ENCODE measurements at regions not wholly inside any gene's neighbourhood (a gene's known extent, or its start where the extent isn't known, plus 50 kb on each side); places are given as distances from the start of the nearest gene placed in this dataset.

GRCh38 chr2:64222351-64222750 lies 78.1 kb upstream of the PELI1 start:
- DNase-seq = no peak

GRCh38 chr2:64223055-64223454 lies 78.8 kb upstream of the PELI1 start:
- DNase-seq = no peak

- DNase-seq = no peak
Observed at GRCh38 chr2:64225491-64225890, 81.3 kb upstream of the PELI1 start.

GRCh38 chr2:64226611-64227010 lies 82.4 kb upstream of the PELI1 start:
- DNase-seq = no peak

GRCh38 chr2:64227603-64228125 lies 83.4 kb upstream of the PELI1 start:
- DNase-seq = no peak

GRCh38 chr2:64228126-64228678 lies 84.0 kb upstream of the PELI1 start:
- peak; percentile 84 for DNase-seq

- DNase-seq = no peak
Observed at GRCh38 chr2:64228918-64229317, 84.7 kb upstream of the PELI1 start.

- no peak for DNase-seq
Observed at GRCh38 chr2:64230540-64230939, 86.3 kb upstream of the PELI1 start.

GRCh38 chr2:64232266-64232665 lies 88.0 kb upstream of the PELI1 start:
- no peak for DNase-seq

- no peak for DNase-seq
Observed at GRCh38 chr2:64233376-64233922, 89.2 kb upstream of the PELI1 start.

GRCh38 chr2:64234150-64234549 lies 89.9 kb upstream of the PELI1 start:
- DNase-seq = no peak

- DNase-seq = no peak
Observed at GRCh38 chr2:64234785-64235184, 90.6 kb upstream of the PELI1 start.

GRCh38 chr2:64237266-64237665 lies 93.0 kb upstream of the PELI1 start:
- no peak for DNase-seq

- DNase-seq = no peak
Observed at GRCh38 chr2:64238799-64239198, 94.6 kb upstream of the PELI1 start.

GRCh38 chr2:64243081-64244036 lies 99.1 kb upstream of the PELI1 start:
- DNase-seq = no peak

- no peak for DNase-seq
Observed at GRCh38 chr2:64244037-64244416, 99.8 kb upstream of the PELI1 start.

- DNase-seq = no peak
Observed at GRCh38 chr2:64245631-64246030, 101.4 kb upstream of the PELI1 start.

- no peak for DNase-seq
Observed at GRCh38 chr2:64246962-64247361, 102.7 kb upstream of the PELI1 start.

- DNase-seq = no peak
Observed at GRCh38 chr2:64249426-64249825, 105.2 kb upstream of the PELI1 start.

- no peak for DNase-seq
Observed at GRCh38 chr2:64250063-64250462, 105.8 kb upstream of the PELI1 start.

- no peak for DNase-seq
Observed at GRCh38 chr2:64250751-64251423, 106.7 kb upstream of the PELI1 start.

- DNase-seq = no peak
Observed at GRCh38 chr2:64251497-64252250, 107.5 kb upstream of the PELI1 start.

All from NCI-H345 (cell line).